K562 (cell line): ENCODE measurements at regions not wholly inside any gene's neighbourhood (a gene's known extent, or its start where the extent isn't known, plus 50 kb on each side); places are given as distances from the start of the nearest gene placed in this dataset.

Source experiments
- ATAC-seq: fragments of 200-7000 bp; cut with Tn5 transposase; 3 replicates; pipeline ENCODE4 v1.9.1; 2020; ENCODE audit warnings: moderate library complexity
- BruUV-seq: library from RNA; stranded (reverse); fragments of 400-500 nt; replicated peaks from 2 replicates; lab custom pipeline; 2021; lab: Mats Ljungman, UMichigan
- CTCF ChIA-PET: fragments of 300-600 bp; formaldehyde crosslinking; extraction: SDS; loops from one replicate; lab custom pipeline; 2021; ENCODE audit warnings: low intra/inter-chr PET ratio; lab: Yijun Ruan, JAX
- POLR2A ChIA-PET: fragments of 300-600, 350-650 bp; sonication (Branson Sonifier 250); formaldehyde crosslinking; extraction: SDS; loops from one replicate; lab custom pipeline; 2021; ENCODE audit warnings: antibody characterized with exemption, inconsistent platforms; lab: Yijun Ruan, JAX
- DNase-seq, 4 experiments: peaks; one replicate each; pipeline versions ENCODE4 v3.0.0 to v3.0.0-alpha.2; 2011 to 2018; ENCODE audit warnings: low spot score in 3 of 4, mixed read lengths in 3 of 4; ENCODE audit errors: extremely low read depth in 1 of 4
- FAIRE-seq: peaks from 2 replicates; lab custom pipeline; 2011; peaks lifted over from hg19 to GRCh38; lab: Jason Lieb, UNC
- H2AFZ ChIP-seq: 2 replicates; pipeline ENCODE4 v1.6.0; 2011; ENCODE audit warnings: low read depth, low read length, control low read depth, inconsistent platforms
- H3K27ac ChIP-seq: fragments of 200-600 bp; 3 replicates; pipeline ENCODE4 v1.8.0; 2011; ENCODE audit warnings: low read depth, mild to moderate bottlenecking, control low read depth, inconsistent platforms, low read length, moderate library complexity, mixed read lengths; ENCODE audit errors: extremely low read depth
- H3K27me3 ChIP-seq, 2 experiments: fragments of 300-600 bp in 1 of 2; 2 replicates in 1 of 2; 3 replicates in 1 of 2; pipeline versions ENCODE4 v1.6.0 to v1.8.0; 2011; ENCODE audit warnings: inconsistent platforms in 2 of 2, low read length in 2 of 2, mild to moderate bottlenecking in 1 of 2, mixed read lengths in 1 of 2, moderate library complexity in 1 of 2; ENCODE audit not compliant: control insufficient read depth in 2 of 2, insufficient read depth in 2 of 2
- H3K36me3 ChIP-seq: fragments of 300-600 bp; 3 replicates; pipeline ENCODE4 v1.8.0; 2011; ENCODE audit warnings: mild to moderate bottlenecking, low read length, inconsistent platforms; ENCODE audit not compliant: control insufficient read depth, insufficient read depth
- H3K4me1 ChIP-seq, 2 experiments: fragments of 200-600 bp in 1 of 2; replicated peaks in 1 of 2; 2 replicates in 1 of 2; 3 replicates in 1 of 2; pipeline versions ENCODE4 v1.5.1 to v1.8.0; 2011; ENCODE audit warnings: inconsistent platforms in 2 of 2, low read length in 2 of 2, mild to moderate bottlenecking in 1 of 2, mixed read lengths in 1 of 2, moderate library complexity in 1 of 2; ENCODE audit not compliant: control insufficient read depth in 2 of 2, insufficient read depth in 2 of 2
- H3K4me2 ChIP-seq: 2 replicates; pipeline ENCODE4 v1.6.1; 2011; ENCODE audit warnings: low read length, control low read depth, inconsistent platforms, mixed read lengths; ENCODE audit not compliant: insufficient read depth
- H3K4me3 ChIP-seq: fragments of 200-600 bp; sonication (generic), shearing (Covaris generic); 2 replicates; pipeline ENCODE4 v1.5.1; 2016; ENCODE audit warnings: control low read depth, inconsistent platforms
- H3K79me2 ChIP-seq: fragments of 200-600 bp; 3 replicates; pipeline ENCODE4 v1.8.0; 2011; ENCODE audit warnings: low read length, inconsistent platforms; ENCODE audit not compliant: control insufficient read depth, insufficient read depth
- H3K9ac ChIP-seq, 2 experiments: 2 replicates each; pipeline versions ENCODE4 v1.6.0 to v1.6.1; 2011; ENCODE audit warnings: low read depth in 2 of 2, low read length in 2 of 2, control low read depth in 1 of 2, inconsistent platforms in 1 of 2, mild to moderate bottlenecking in 1 of 2, mixed read lengths in 1 of 2; ENCODE audit not compliant: insufficient read depth in 1 of 2
- H3K9me1 ChIP-seq: one replicate; pipeline ENCODE4 v1.6.0; 2011; ENCODE audit warnings: inconsistent platforms, mild to moderate bottlenecking, low read length, moderate library complexity; ENCODE audit not compliant: control insufficient read depth, insufficient read depth
- H3K9me3 ChIP-seq: replicated peaks from 2 replicates; pipeline ENCODE4 v1.5.1; 2011; ENCODE audit warnings: low read depth, low read length, inconsistent platforms; ENCODE audit not compliant: control insufficient read depth, insufficient read depth
- H4K20me1 ChIP-seq: replicated peaks from 2 replicates; pipeline ENCODE4 v1.6.1; 2011; ENCODE audit warnings: low read length, inconsistent platforms, mixed read lengths; ENCODE audit not compliant: control insufficient read depth, insufficient read depth
- PBX2 ChIP-seq, 2 experiments: IDR thresholded peaks in 1 of 2; conservative IDR thresholded peaks in 1 of 2; 2 replicates each; pipeline ENCODE4 v1.6.1; 2016; ENCODE audit warnings: low read depth in 2 of 2, mild to moderate bottlenecking in 1 of 2, missing compliant biosample characterization in 1 of 2, missing genetic modification characterization in 1 of 2, moderate library complexity in 1 of 2
- RFX7 ChIP-seq: fragments of 250-450 bp; sonication (Bioruptor Pico); IDR thresholded peaks from 2 replicates; pipeline ENCODE4 v1.5.1; 2021; ENCODE audit warnings: mild to moderate bottlenecking
- WGBS: fragments of 100-300 bp; shearing (Covaris generic); methylation state at CpG from one replicate; pipeline ENCODE4 v1.1.6; 2016; ENCODE audit warnings: low coverage, mixed read lengths; ENCODE audit not compliant: insufficient coverage; ENCODE audit errors: missing lambda C conversion rate; 5-methylcytosine and 5-hydroxymethylcytosine counted together
- in situ Hi-C: fragments of 300-500 bp; cut with MboI; formaldehyde crosslinking; loops from 4 replicates; pipeline ENCODE4 v1.15.0; 2018; ENCODE audit warnings: inconsistent platforms, mixed read lengths
- intact Hi-C: fragments of 100-400 bp; cut with micrococcal nuclease; formaldehyde crosslinking; loops from 2 replicates; pipeline ENCODE4 v1.14.2; 2022

GRCh38 chr12:78540606-78541336, 323.8 kb upstream of the SYT1 start:
- in situ Hi-C loops (no loop called here), intact Hi-C loops (no loop called here)
- H3K9ac ChIP-seq = no peak overlapping the region
- H3K36me3 ChIP-seq = no peaks in the 10 kb centered on the region
- BruUV-seq = no TSS peak
- no peak overlapping the region for H3K4me2 ChIP-seq
- no peaks in the 10 kb centered on the region for H4K20me1 ChIP-seq
- H3K4me3 ChIP-seq = no peak overlapping the region
- no peak overlapping the region for H2AFZ ChIP-seq
- ChIA-PET CTCF (no interaction called here), POLR2A (no interaction called here)
- no peaks in the 10 kb centered on the region for H3K9me3 ChIP-seq
- FAIRE-seq = no peak
- no peaks in the 10 kb centered on the region for H3K79me2 ChIP-seq
- ATAC-seq = no peak
- no peaks in the 10 kb centered on the region for H3K9me1 ChIP-seq
- H3K27ac ChIP-seq = no peak overlapping the region
- 1% methylated on average over 7 of the region's 7 CpGs for whole genome bisulfite sequencing
- H3K27me3 ChIP-seq = no peaks in the 10 kb centered on the region
- H3K4me1 ChIP-seq = no peaks in the 10 kb centered on the region
- no peak for DNase-seq
- no peak for TF ChIP-seq PBX2 (CRISPR knock-in tag; IDR thresholded peaks at IDR 0.05; ENCODE audit: low read depth)
- TF ChIP-seq PBX2 (tag; conservative IDR thresholded peaks at IDR 0.05; ENCODE audit: low read depth) = no peak
- TF ChIP-seq RFX7 = no peak
